Fibroblast of pulmonary artery (primary cell): ENCODE measurements at regions not wholly inside any gene's neighbourhood (a gene's known extent, or its start where the extent isn't known, plus 50 kb on each side); places are given as distances from the start of the nearest gene placed in this dataset.

Experiments
- DNase-seq: peaks from one replicate; pipeline ENCODE4 v3.0.0-alpha.2; 2010; ENCODE audit warnings: low read depth
- H3K4me3 ChIP-seq: replicated peaks from 2 replicates; pipeline ENCODE4 v1.5.1; 2011; ENCODE audit warnings: low read depth, mild to moderate bottlenecking, control low read depth, low read length, moderate library complexity
- CTCF ChIP-seq: IDR thresholded peaks from 2 replicates; pipeline ENCODE4 v1.5.1; 2011; ENCODE audit warnings: mild to moderate bottlenecking, control low read depth, low read length, inconsistent platforms; ENCODE audit errors: missing control alignments

- no peak overlapping the region for H3K4me3 ChIP-seq
- DNase-seq: no peak
- no peak for TF ChIP-seq CTCF
Measured at GRCh38 chr2:224283466-224283965, 118.4 kb downstream of the FAM124B start.

GRCh38 chr2:224281374-224281773 lies 120.5 kb downstream of the FAM124B start:
- no peak overlapping the region for H3K4me3 ChIP-seq
- TF ChIP-seq CTCF: no peak
- DNase-seq: no peak

GRCh38 chr2:224278531-224278930 lies 123.4 kb downstream of the FAM124B start:
- no peak for DNase-seq
- TF ChIP-seq CTCF: no peak
- H3K4me3 ChIP-seq: no peak overlapping the region

GRCh38 chr2:224276251-224276650 lies 125.7 kb downstream of the FAM124B start:
- no peak for TF ChIP-seq CTCF
- no peak overlapping the region for H3K4me3 ChIP-seq
- DNase-seq: no peak

- no peak overlapping the region for H3K4me3 ChIP-seq
- TF ChIP-seq CTCF: no peak
- no peak for DNase-seq
Measured at GRCh38 chr2:224272237-224272910, 129.5 kb downstream of the FAM124B start.

- DNase-seq: no peak
- TF ChIP-seq CTCF: no peak
- H3K4me3 ChIP-seq: no peak overlapping the region
Measured at GRCh38 chr2:224271617-224272236, 130.2 kb downstream of the FAM124B start.
